ENCODE measurements at regions not wholly inside any gene's neighbourhood (a gene's known extent, or its start where the extent isn't known, plus 50 kb on each side); places are given as distances from the start of the nearest gene placed in this dataset.

GRCh38 chr20:57905448-57905847 is 195.6 kb upstream of the PMEPA1 start:
- Histone ChIP-seq H3K4me1 (ENCODE audit: control insufficient read depth in 1 of 2, extremely low read depth in 1 of 2, insufficient read depth in 2 of 2, low read length in 2 of 2) (no peaks in the 10 kb centered on the region), H3K9me3 (no peaks in the 10 kb centered on the region), H3K27me3 (replicated peaks in 1 of 2; ENCODE audit: control insufficient read depth in 2 of 2, extremely low read depth in 1 of 2, insufficient read depth in 2 of 2, low read length in 1 of 2) (peaks cover 0 to 24% of the 10 kb centered on the region in 2 experiments), H3K27ac (ENCODE audit: low read length) (no peak overlapping the region), H3K36me3 (ENCODE audit: control insufficient read depth in 2 of 2, extremely low read depth in 1 of 2, insufficient read depth in 1 of 2, low read length in 1 of 2) (no peaks in the 10 kb centered on the region), H3K4me3 (ENCODE audit: control insufficient read depth in 1 of 2, extremely low read depth in 1 of 2, low read length in 1 of 2) (no peak overlapping the region)
- ATAC-seq (replicated peaks in 1 of 4) (no peak), DNase-seq (no peak)
- Mint-ChIP-seq H3K4me1 (no peaks in the 10 kb centered on the region), H3K36me3 (no peaks in the 10 kb centered on the region), H3K9me3 (no peaks in the 10 kb centered on the region), H3K27me3 (peaks cover 27 to 38% of the 10 kb centered on the region in 2 donors), H3K4me3 (no peak overlapping the region), H3K27ac (no peak overlapping the region)
- WGBS (ENCODE audit: insufficient coverage), result 84% methylated on average over 2 of the region's 5 CpGs
- CTCF ChIA-PET, result no interaction called here
- POLR2A ChIA-PET, result no interaction called here

- CTCF ChIA-PET, result interaction anchor here in 1 of 2 donors (0.6 kb wide), 1 partner anchor 277 kb away, joined by 3 read pairs; no protein-coding TSS in a partner anchor
- no peak for ATAC-seq (replicated peaks in 1 of 4)
- no peaks in the 10 kb centered on the region for H3K9me3 ChIP-seq
- H3K9me3 Mint-ChIP-seq, result no peaks in the 10 kb centered on the region
- POLR2A ChIA-PET, result no interaction called here
- peaks cover 0 to 29% of the 10 kb centered on the region in 2 experiments for H3K27me3 ChIP-seq (replicated peaks in 1 of 2; ENCODE audit: control insufficient read depth in 2 of 2, extremely low read depth in 1 of 2, insufficient read depth in 2 of 2, low read length in 1 of 2)
- 35% methylated on average over 6 of the region's 10 CpGs for WGBS (ENCODE audit: insufficient coverage)
- H3K36me3 ChIP-seq (ENCODE audit: control insufficient read depth in 2 of 2, extremely low read depth in 1 of 2, insufficient read depth in 1 of 2, low read length in 1 of 2), result no peaks in the 10 kb centered on the region
- no peak overlapping the region for H3K4me3 Mint-ChIP-seq
- no peak overlapping the region for H3K4me3 ChIP-seq (ENCODE audit: control insufficient read depth in 1 of 2, extremely low read depth in 1 of 2, low read length in 1 of 2)
- H3K4me1 ChIP-seq (ENCODE audit: control insufficient read depth in 1 of 2, extremely low read depth in 1 of 2, insufficient read depth in 2 of 2, low read length in 2 of 2), result no peaks in the 10 kb centered on the region
- no peak overlapping the region for H3K27ac Mint-ChIP-seq
- H3K27me3 Mint-ChIP-seq, result peaks cover 22 to 36% of the 10 kb centered on the region in 2 donors
- DNase-seq, result no peak
- H3K27ac ChIP-seq (ENCODE audit: low read length), result no peak overlapping the region
- no peaks in the 10 kb centered on the region for H3K4me1 Mint-ChIP-seq
- H3K36me3 Mint-ChIP-seq, result no peaks in the 10 kb centered on the region
These were observed 194.7 kb upstream of the PMEPA1 start for GRCh38 chr20:57904314-57905105.

- H3K36me3 Mint-ChIP-seq, result no peaks in the 10 kb centered on the region
- Histone ChIP-seq H3K4me1 (ENCODE audit: control insufficient read depth in 1 of 2, extremely low read depth in 1 of 2, insufficient read depth in 2 of 2, low read length in 2 of 2) (no peaks in the 10 kb centered on the region), H3K9me3 (no peaks in the 10 kb centered on the region), H3K27ac (ENCODE audit: low read length) (no peak overlapping the region), H3K4me3 (ENCODE audit: control insufficient read depth in 1 of 2, extremely low read depth in 1 of 2, low read length in 1 of 2) (no peak overlapping the region), H3K27me3 (replicated peaks in 1 of 2; ENCODE audit: control insufficient read depth in 2 of 2, extremely low read depth in 1 of 2, insufficient read depth in 2 of 2, low read length in 1 of 2) (peaks cover 0 to 23% of the 10 kb centered on the region in 2 experiments), H3K36me3 (ENCODE audit: control insufficient read depth in 2 of 2, extremely low read depth in 1 of 2, insufficient read depth in 1 of 2, low read length in 1 of 2) (no peaks in the 10 kb centered on the region)
- no peaks in the 10 kb centered on the region for H3K4me1 Mint-ChIP-seq
- no peaks in the 10 kb centered on the region for H3K9me3 Mint-ChIP-seq
- no CpG with 5 or more reads among the region's 1 CpG for WGBS (ENCODE audit: insufficient coverage)
- CTCF ChIA-PET, result no interaction called here
- peaks cover 27 to 40% of the 10 kb centered on the region in 2 donors for H3K27me3 Mint-ChIP-seq
- no peak overlapping the region for H3K27ac Mint-ChIP-seq
- ATAC-seq (replicated peaks in 1 of 4) (no peak), DNase-seq (no peak)
- H3K4me3 Mint-ChIP-seq, result no peak overlapping the region
- POLR2A ChIA-PET, result no interaction called here
These were observed 192.7 kb upstream of the PMEPA1 start for GRCh38 chr20:57902473-57902872.

GRCh38 chr20:57901526-57901925 is 191.7 kb upstream of the PMEPA1 start:
- DNase-seq (no peak), ATAC-seq (replicated peaks in 1 of 4) (no peak)
- Mint-ChIP-seq H3K4me1 (no peaks in the 10 kb centered on the region), H3K27me3 (peaks cover 27 to 38% of the 10 kb centered on the region in 2 donors), H3K36me3 (no peaks in the 10 kb centered on the region), H3K9me3 (no peaks in the 10 kb centered on the region), H3K4me3 (no peak overlapping the region), H3K27ac (no peak overlapping the region)
- Histone ChIP-seq H3K27ac (ENCODE audit: low read length) (no peak overlapping the region), H3K4me3 (ENCODE audit: control insufficient read depth in 1 of 2, extremely low read depth in 1 of 2, low read length in 1 of 2) (no peak overlapping the region), H3K27me3 (replicated peaks in 1 of 2; ENCODE audit: control insufficient read depth in 2 of 2, extremely low read depth in 1 of 2, insufficient read depth in 2 of 2, low read length in 1 of 2) (peaks cover 0 to 18% of the 10 kb centered on the region in 2 experiments), H3K4me1 (ENCODE audit: control insufficient read depth in 1 of 2, extremely low read depth in 1 of 2, insufficient read depth in 2 of 2, low read length in 2 of 2) (no peaks in the 10 kb centered on the region), H3K36me3 (ENCODE audit: control insufficient read depth in 2 of 2, extremely low read depth in 1 of 2, insufficient read depth in 1 of 2, low read length in 1 of 2) (no peaks in the 10 kb centered on the region), H3K9me3 (no peaks in the 10 kb centered on the region)
- WGBS (ENCODE audit: insufficient coverage), result no CpG with 5 or more reads among the region's 4 CpGs
- ChIA-PET POLR2A (no interaction called here), CTCF (no interaction called here)

- peaks cover 0 to 22% of the 10 kb centered on the region in 2 experiments for H3K27me3 ChIP-seq (replicated peaks in 1 of 2; ENCODE audit: control insufficient read depth in 2 of 2, extremely low read depth in 1 of 2, insufficient read depth in 2 of 2, low read length in 1 of 2)
- H3K27ac ChIP-seq (ENCODE audit: low read length), result no peak overlapping the region
- ChIA-PET CTCF (no interaction called here), POLR2A (no interaction called here)
- no peak overlapping the region for H3K4me3 Mint-ChIP-seq
- no peak overlapping the region for H3K27ac Mint-ChIP-seq
- WGBS (ENCODE audit: insufficient coverage), result 44% methylated on average over 5 of the region's 9 CpGs
- H3K36me3 Mint-ChIP-seq, result no peaks in the 10 kb centered on the region
- H3K4me1 Mint-ChIP-seq, result no peaks in the 10 kb centered on the region
- no peaks in the 10 kb centered on the region for H3K4me1 ChIP-seq (ENCODE audit: control insufficient read depth in 1 of 2, extremely low read depth in 1 of 2, insufficient read depth in 2 of 2, low read length in 2 of 2)
- H3K27me3 Mint-ChIP-seq, result peaks cover 20 to 27% of the 10 kb centered on the region in 2 donors
- no peaks in the 10 kb centered on the region for H3K9me3 Mint-ChIP-seq
- ATAC-seq (replicated peaks in 1 of 4), result no peak
- no peak overlapping the region for H3K4me3 ChIP-seq (ENCODE audit: control insufficient read depth in 1 of 2, extremely low read depth in 1 of 2, low read length in 1 of 2)
- DNase-seq, result no peak
- no peaks in the 10 kb centered on the region for H3K9me3 ChIP-seq
- no peaks in the 10 kb centered on the region for H3K36me3 ChIP-seq (ENCODE audit: control insufficient read depth in 2 of 2, extremely low read depth in 1 of 2, insufficient read depth in 1 of 2, low read length in 1 of 2)
These were observed 190.6 kb upstream of the PMEPA1 start for GRCh38 chr20:57900226-57900905.

GRCh38 chr20:57899554-57899953 is 189.7 kb upstream of the PMEPA1 start:
- H3K27ac ChIP-seq (ENCODE audit: low read length), result no peak overlapping the region
- no peak overlapping the region for H3K4me3 ChIP-seq (ENCODE audit: control insufficient read depth in 1 of 2, extremely low read depth in 1 of 2, low read length in 1 of 2)
- CTCF ChIA-PET, result no interaction called here
- no peaks in the 10 kb centered on the region for H3K4me1 Mint-ChIP-seq
- peaks cover 0 to 22% of the 10 kb centered on the region in 2 experiments for H3K27me3 ChIP-seq (replicated peaks in 1 of 2; ENCODE audit: control insufficient read depth in 2 of 2, extremely low read depth in 1 of 2, insufficient read depth in 2 of 2, low read length in 1 of 2)
- H3K4me1 ChIP-seq (ENCODE audit: control insufficient read depth in 1 of 2, extremely low read depth in 1 of 2, insufficient read depth in 2 of 2, low read length in 2 of 2), result no peaks in the 10 kb centered on the region
- H3K4me3 Mint-ChIP-seq, result no peak overlapping the region
- DNase-seq (no peak), ATAC-seq (replicated peaks in 1 of 4) (no peak)
- H3K36me3 Mint-ChIP-seq, result no peaks in the 10 kb centered on the region
- no CpG with 5 or more reads among the region's 7 CpGs for WGBS (ENCODE audit: insufficient coverage)
- POLR2A ChIA-PET, result no interaction called here
- H3K9me3 Mint-ChIP-seq, result no peaks in the 10 kb centered on the region
- H3K36me3 ChIP-seq (ENCODE audit: control insufficient read depth in 2 of 2, extremely low read depth in 1 of 2, insufficient read depth in 1 of 2, low read length in 1 of 2), result no peaks in the 10 kb centered on the region
- no peak overlapping the region for H3K27ac Mint-ChIP-seq
- peaks cover 16 to 19% of the 10 kb centered on the region in 2 donors for H3K27me3 Mint-ChIP-seq
- H3K9me3 ChIP-seq, result no peaks in the 10 kb centered on the region

All from T-cell (primary cell).